HCT116 (cell line): ENCODE measurements at regions not wholly inside any gene's neighbourhood (a gene's known extent, or its start where the extent isn't known, plus 50 kb on each side); places are given as distances from the start of the nearest gene placed in this dataset.

Experiments
- EZH2 ChIP-seq: fragments of 200-600 bp; sonication (generic); IDR thresholded peaks from 2 replicates; pipeline ENCODE4 v1.6.1; 2017; ENCODE audit warnings: antibody characterized with exemption, mixed run types
- EZH2phosphoT487 ChIP-seq: fragments of 200-600 bp; IDR thresholded peaks from 2 replicates; pipeline ENCODE4 v1.6.1; 2018; ENCODE audit warnings: antibody characterized with exemption, borderline replicate concordance
- ZFX ChIP-seq: fragments of 450-650 bp; IDR thresholded peaks from 2 replicates; pipeline ENCODE4 v1.6.1; 2017
- TF ChIP-seq, protein P1 (sequence below), 3 experiments: fragments of 200-600 bp in 1 of 3; sonication (generic) in 1 of 3; IDR thresholded peaks in 2 of 3; conservative IDR thresholded peaks in 1 of 3; 2 replicates each; pipeline ENCODE4 v1.5.1; 2012 to 2017; ENCODE audit warnings: low read depth in 2 of 3, low read length in 2 of 3, antibody characterized with exemption in 1 of 3, borderline replicate concordance in 1 of 3, control low read depth in 1 of 3, mild to moderate bottlenecking in 1 of 3, mixed read lengths in 1 of 3, mixed run types in 1 of 3, moderate library complexity in 1 of 3; ENCODE audit not compliant: insufficient read depth in 1 of 3
- TF ChIP-seq, protein P2 (sequence below): IDR thresholded peaks from 2 replicates; pipeline ENCODE4 v1.6.1; 2012

DNA sequence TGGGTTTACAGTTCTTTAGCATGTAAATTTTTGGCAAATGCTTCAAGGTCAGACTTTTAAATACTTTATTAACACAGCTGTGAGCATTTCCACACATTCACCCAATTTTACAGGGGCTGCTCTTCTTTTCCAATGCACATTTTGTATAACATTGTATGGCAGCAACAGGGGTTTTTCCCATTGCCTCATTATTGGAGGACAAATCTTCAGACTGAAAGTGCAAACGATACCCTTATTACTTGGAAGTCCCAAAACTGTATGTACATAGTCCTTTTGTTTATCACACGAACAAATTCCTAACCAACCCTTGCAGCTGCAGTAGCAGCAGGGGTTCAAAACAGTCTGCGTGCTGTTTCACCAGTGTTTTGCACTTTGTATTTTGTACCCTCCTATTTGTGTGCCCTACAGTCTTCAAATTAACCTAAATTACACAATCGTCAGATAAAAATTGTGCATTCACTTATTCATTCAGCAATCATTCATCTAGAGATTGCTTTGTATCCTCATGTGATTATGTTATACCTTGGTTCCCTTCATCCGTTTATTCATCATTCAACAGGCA lies 330.7 kb upstream of the RASGEF1B start:
- TF ChIP-seq ZFX = no peak
- TF ChIP-seq, protein P1, sequence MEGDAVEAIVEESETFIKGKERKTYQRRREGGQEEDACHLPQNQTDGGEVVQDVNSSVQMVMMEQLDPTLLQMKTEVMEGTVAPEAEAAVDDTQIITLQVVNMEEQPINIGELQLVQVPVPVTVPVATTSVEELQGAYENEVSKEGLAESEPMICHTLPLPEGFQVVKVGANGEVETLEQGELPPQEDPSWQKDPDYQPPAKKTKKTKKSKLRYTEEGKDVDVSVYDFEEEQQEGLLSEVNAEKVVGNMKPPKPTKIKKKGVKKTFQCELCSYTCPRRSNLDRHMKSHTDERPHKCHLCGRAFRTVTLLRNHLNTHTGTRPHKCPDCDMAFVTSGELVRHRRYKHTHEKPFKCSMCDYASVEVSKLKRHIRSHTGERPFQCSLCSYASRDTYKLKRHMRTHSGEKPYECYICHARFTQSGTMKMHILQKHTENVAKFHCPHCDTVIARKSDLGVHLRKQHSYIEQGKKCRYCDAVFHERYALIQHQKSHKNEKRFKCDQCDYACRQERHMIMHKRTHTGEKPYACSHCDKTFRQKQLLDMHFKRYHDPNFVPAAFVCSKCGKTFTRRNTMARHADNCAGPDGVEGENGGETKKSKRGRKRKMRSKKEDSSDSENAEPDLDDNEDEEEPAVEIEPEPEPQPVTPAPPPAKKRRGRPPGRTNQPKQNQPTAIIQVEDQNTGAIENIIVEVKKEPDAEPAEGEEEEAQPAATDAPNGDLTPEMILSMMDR (IDR thresholded peaks at IDR 0.05 in 2 of 3, conservative IDR thresholded peaks at IDR 0.05 in 1 of 3; ENCODE audit: borderline replicate concordance in 1 of 3, insufficient read depth in 1 of 3, low read depth in 2 of 3, low read length in 2 of 3) = no peak
- TF ChIP-seq, protein P2, sequence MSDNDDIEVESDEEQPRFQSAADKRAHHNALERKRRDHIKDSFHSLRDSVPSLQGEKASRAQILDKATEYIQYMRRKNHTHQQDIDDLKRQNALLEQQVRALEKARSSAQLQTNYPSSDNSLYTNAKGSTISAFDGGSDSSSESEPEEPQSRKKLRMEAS = no peak
- no peak for TF ChIP-seq EZH2phosphoT487
- TF ChIP-seq EZH2 = no peak
